ENCODE measurements at regions not wholly inside any gene's neighbourhood (a gene's known extent, or its start where the extent isn't known, plus 50 kb on each side); places are given as distances from the start of the nearest gene placed in this dataset.

DNA sequence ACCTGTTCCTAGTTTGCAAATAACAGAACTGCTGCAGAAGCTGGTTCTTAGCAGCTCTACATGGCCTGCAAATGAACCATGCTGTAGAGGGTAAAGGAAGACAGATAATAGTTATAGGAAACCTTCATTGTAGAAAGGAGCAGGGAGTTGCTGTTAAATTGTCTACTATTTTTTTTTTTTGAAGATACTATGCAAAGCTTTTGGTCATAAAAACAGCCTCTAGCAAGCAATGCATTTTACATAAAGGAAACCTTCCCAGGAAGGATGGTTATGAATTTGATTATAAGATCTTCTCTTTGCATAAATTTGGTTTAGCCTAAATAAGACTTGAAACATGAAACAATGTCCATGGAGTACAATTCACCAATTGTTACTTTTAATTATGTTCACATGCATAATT, 793.4 kb downstream of the SLC4A3 start (continued):
- TF ChIP-seq ARID4B (CRISPR knock-in tag; IDR thresholded peaks at IDR 0.05) (no peak), XRCC3 (IDR thresholded peaks at IDR 0.05) (no peak)
- TF ChIP-seq, protein P1, sequence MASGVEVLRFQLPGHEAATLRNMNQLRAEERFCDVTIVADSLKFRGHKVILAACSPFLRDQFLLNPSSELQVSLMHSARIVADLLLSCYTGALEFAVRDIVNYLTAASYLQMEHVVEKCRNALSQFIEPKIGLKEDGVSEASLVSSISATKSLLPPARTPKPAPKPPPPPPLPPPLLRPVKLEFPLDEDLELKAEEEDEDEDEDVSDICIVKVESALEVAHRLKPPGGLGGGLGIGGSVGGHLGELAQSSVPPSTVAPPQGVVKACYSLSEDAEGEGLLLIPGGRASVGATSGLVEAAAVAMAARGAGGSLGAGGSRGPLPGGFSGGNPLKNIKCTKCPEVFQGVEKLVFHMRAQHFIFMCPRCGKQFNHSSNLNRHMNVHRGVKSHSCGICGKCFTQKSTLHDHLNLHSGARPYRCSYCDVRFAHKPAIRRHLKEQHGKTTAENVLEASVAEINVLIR (CRISPR knock-in tag; IDR thresholded peaks at IDR 0.05) = no peak

GRCh38 chr2:220422676-220423075, 795.2 kb downstream of the SLC4A3 start:
- DNase-seq (ENCODE audit: extremely low read depth in 1 of 4, low spot score in 3 of 4) = no peak
- in situ Hi-C loops (cut with MboI) = no loop called here
- ATAC-seq = no peak
- H3K9me3 ChIP-seq (replicated peaks; ENCODE audit: control insufficient read depth, insufficient read depth, low read depth, low read length) = no peaks in the 10 kb centered on the region
- H3K9me1 ChIP-seq (ENCODE audit: control insufficient read depth, insufficient read depth, low read length) = no peaks in the 10 kb centered on the region
- no peaks in the 10 kb centered on the region for H3K4me1 ChIP-seq (replicated peaks in 1 of 2; ENCODE audit: control insufficient read depth in 2 of 2, insufficient read depth in 2 of 2, low read length in 2 of 2)
- intact Hi-C loops (cut with micrococcal nuclease) = no loop called here
- no peak for FAIRE-seq
- H2AFZ ChIP-seq (ENCODE audit: low read depth, low read length) = no peak overlapping the region
- H4K20me1 ChIP-seq (replicated peaks; ENCODE audit: control insufficient read depth, insufficient read depth, low read length) = no peaks in the 10 kb centered on the region
- no peak overlapping the region for H3K4me2 ChIP-seq (ENCODE audit: insufficient read depth, low read length)
- POLR2A ChIA-PET = no interaction called here
- BruUV-seq (replicated peaks) = no TSS peak
- no peaks in the 10 kb centered on the region for H3K79me2 ChIP-seq (ENCODE audit: control insufficient read depth, insufficient read depth, low read length)
- CTCF ChIA-PET (ENCODE audit: low intra/inter-chr PET ratio) = no interaction called here
- no peaks in the 10 kb centered on the region for H3K27me3 ChIP-seq (ENCODE audit: control insufficient read depth in 2 of 2, insufficient read depth in 2 of 2, low read length in 2 of 2)
- no peak overlapping the region for H3K9ac ChIP-seq (ENCODE audit: insufficient read depth in 1 of 2, low read depth in 2 of 2, low read length in 2 of 2)
- no peaks in the 10 kb centered on the region for H3K36me3 ChIP-seq (ENCODE audit: control insufficient read depth, insufficient read depth, low read length)
- no peak overlapping the region for H3K27ac ChIP-seq (ENCODE audit: extremely low read depth, low read depth, low read length)
- 0% methylated on average over 1 of the region's 1 CpG for WGBS (ENCODE audit: insufficient coverage, low coverage, missing lambda C conversion rate)
- no peak overlapping the region for H3K4me3 ChIP-seq
- no peak for TF ChIP-seq ZNF384 (IDR thresholded peaks at IDR 0.05; ENCODE audit: low read depth, low read length)
- TF ChIP-seq BACH1 (tag; IDR thresholded peaks at IDR 0.05) = no peak
- TF ChIP-seq GATAD2B (IDR thresholded peaks at IDR 0.05; ENCODE audit: borderline replicate concordance) = no peak
- TF ChIP-seq NEUROD1 (IDR thresholded peaks at IDR 0.05; ENCODE audit: borderline replicate concordance, low read depth, low read length, partially characterized antibody) = no peak
- no peak for TF ChIP-seq FIP1L1 (IDR thresholded peaks at IDR 0.05; ENCODE audit: low read depth, low read length, poor library complexity, severe bottlenecking)
- TF ChIP-seq ZFPM2 (CRISPR knock-in tag; IDR thresholded peaks at IDR 0.05) = no peak
- no peak for TF ChIP-seq POLR3A (IDR thresholded peaks at IDR 0.05; ENCODE audit: borderline replicate concordance, extremely low read depth, insufficient read depth, insufficient read length)
- TF ChIP-seq POU5F1 (IDR thresholded peaks at IDR 0.05; ENCODE audit: borderline replicate concordance, low read depth, low read length, partially characterized antibody) = no peak
- no peak for TF ChIP-seq USF1 (CRISPR knock-in tag; IDR thresholded peaks at IDR 0.05)
- TF ChIP-seq KLF13 (tag; IDR thresholded peaks at IDR 0.05; ENCODE audit: borderline replicate concordance, low read depth) = no peak

Data from K562 (cell line).